NAMALWA (cell line): ENCODE measurements at regions not wholly inside any gene's neighbourhood (a gene's known extent, or its start where the extent isn't known, plus 50 kb on each side); places are given as distances from the start of the nearest gene placed in this dataset.
"Not testable (repeated sequence)": the region's sequence is repeated elsewhere in the genome, so short reads cannot be mapped to it uniquely, and the experiment has no call there.

ENCODE experiments used
- DNase-seq: peaks from one replicate; pipeline ENCODE4 v3.0.0-alpha.2; 2015; ENCODE audit warnings: low spot score

- DNase-seq: no peak
These were observed 162.6 kb downstream of the PRKX start for GRCh38 chrX:3550871-3551270.

GRCh38 chrX:3550160-3550751 is 163.2 kb downstream of the PRKX start:
- DNase-seq: peak; percentile 20

GRCh38 chrX:3549411-3549911 is 164.0 kb downstream of the PRKX start:
- no peak for DNase-seq

- DNase-seq: no peak
These were observed 164.6 kb downstream of the PRKX start for GRCh38 chrX:3548765-3549391.

GRCh38 chrX:3545901-3546300 is 167.5 kb downstream of the PRKX start:
- DNase-seq: no peak

GRCh38 chrX:3541336-3541735 is 172.1 kb downstream of the PRKX start:
- no peak for DNase-seq

GRCh38 chrX:3540105-3540504 is 173.3 kb downstream of the PRKX start:
- no peak for DNase-seq

- no peak for DNase-seq
These were observed 180.8 kb downstream of the PRKX start for GRCh38 chrX:3532581-3533085.

- not testable (repeated sequence) for DNase-seq
These were observed 182.0 kb downstream of the PRKX start for GRCh38 chrX:3531435-3531834.

GRCh38 chrX:3529466-3530010 is 183.1 kb upstream of the MXRA5 start:
- DNase-seq: no peak

- DNase-seq: no peak
These were observed 181.4 kb upstream of the MXRA5 start for GRCh38 chrX:3527811-3528210.

- no peak for DNase-seq
These were observed 180.7 kb upstream of the MXRA5 start for GRCh38 chrX:3527166-3527565.

- no peak for DNase-seq
These were observed 180.3 kb upstream of the MXRA5 start for GRCh38 chrX:3526731-3527130.

GRCh38 chrX:3526071-3526470 is 179.6 kb upstream of the MXRA5 start:
- DNase-seq: no peak

- no peak for DNase-seq
These were observed 175.7 kb upstream of the MXRA5 start for GRCh38 chrX:3522101-3522650.

- DNase-seq: no peak
These were observed 174.9 kb upstream of the MXRA5 start for GRCh38 chrX:3521396-3521795.

- DNase-seq: no peak
These were observed 174.5 kb upstream of the MXRA5 start for GRCh38 chrX:3520982-3521381.

GRCh38 chrX:3520458-3520857 is 174.0 kb upstream of the MXRA5 start:
- no peak for DNase-seq

- not testable (repeated sequence) for DNase-seq
These were observed 172.9 kb upstream of the MXRA5 start for GRCh38 chrX:3519384-3519783.

- no peak for DNase-seq
These were observed 172.4 kb upstream of the MXRA5 start for GRCh38 chrX:3518870-3519269.

- DNase-seq: no peak
These were observed 169.6 kb upstream of the MXRA5 start for GRCh38 chrX:3516051-3516541.

GRCh38 chrX:3514996-3515395 is 168.5 kb upstream of the MXRA5 start:
- DNase-seq: no peak

GRCh38 chrX:3512150-3512549 is 165.7 kb upstream of the MXRA5 start:
- DNase-seq: not testable (repeated sequence)
